Parathyroid adenoma (tissue), 2 donors: ENCODE measurements at regions not wholly inside any gene's neighbourhood (a gene's known extent, or its start where the extent isn't known, plus 50 kb on each side); places are given as distances from the start of the nearest gene placed in this dataset.

ENCODE experiments used
- H2AFZ ChIP-seq: fragments of 300-600 bp; sonication (generic); one replicate; pipeline ENCODE4 v1.7.0; 2017; ENCODE audit warnings: antibody characterized with exemption, mild to moderate bottlenecking
- H3K27ac ChIP-seq: fragments of 300-600 bp; sonication (generic); one replicate; pipeline ENCODE4 v1.7.0; 2017
- H3K27me3 ChIP-seq: fragments of 300-600 bp; sonication (generic); one replicate; pipeline ENCODE4 v1.7.0; 2017; ENCODE audit warnings: low read length; ENCODE audit not compliant: control insufficient read depth, insufficient read depth
- H3K36me3 ChIP-seq: fragments of 300-600 bp; sonication (generic); one replicate; pipeline ENCODE4 v1.7.0; 2017; ENCODE audit warnings: low read length; ENCODE audit not compliant: control insufficient read depth, insufficient read depth
- H3K4me1 ChIP-seq: fragments of 300-600 bp; sonication (generic); one replicate; pipeline ENCODE4 v1.7.0; 2017; ENCODE audit warnings: control low read depth
- H3K4me2 ChIP-seq: fragments of 300-600 bp; sonication (generic); one replicate; pipeline ENCODE4 v1.7.0; 2017; ENCODE audit warnings: low read length
- H3K4me3 ChIP-seq: fragments of 300-600 bp; sonication (generic); one replicate; pipeline ENCODE4 v1.7.0; 2017; ENCODE audit warnings: low read depth, low read length
- H3K79me2 ChIP-seq: fragments of 300-600 bp; sonication (generic); one replicate; pipeline ENCODE4 v1.7.0; 2017; ENCODE audit warnings: control low read depth
- H3K9ac ChIP-seq: fragments of 300-600 bp; sonication (generic); one replicate; pipeline ENCODE4 v1.7.0; 2017; ENCODE audit warnings: mild to moderate bottlenecking
- H3K9me3 ChIP-seq: fragments of 300-600 bp; sonication (generic); one replicate; pipeline ENCODE4 v1.7.0; 2017; ENCODE audit warnings: low read length; ENCODE audit not compliant: control insufficient read depth
- CTCF ChIP-seq: fragments of 300-600 bp; sonication (generic); IDR thresholded peaks from one replicate; pipeline ENCODE4 v1.7.0; 2017; ENCODE audit warnings: antibody characterized with exemption, mild to moderate bottlenecking
- donor health status: primary hyperparathyroidism.

- Histone ChIP-seq H2AFZ (no peak overlapping the region), H3K27ac (no peak overlapping the region), H3K4me1 (no peaks in the 10 kb centered on the region), H3K9ac (no peak overlapping the region), H3K79me2 (no peaks in the 10 kb centered on the region), H3K9me3 (no peaks in the 10 kb centered on the region), H3K4me2 (no peak overlapping the region), H3K4me3 (no peak overlapping the region), H3K36me3 (no peaks in the 10 kb centered on the region), H3K27me3 (no peaks in the 10 kb centered on the region)
- TF ChIP-seq CTCF, result no peak
Measured at GRCh38 chr1:189351960-189352359, 1125.7 kb downstream of the BRINP3 start.

GRCh38 chr1:189356206-189356605 is 1121.5 kb downstream of the BRINP3 start:
- H3K4me1 ChIP-seq, result no peaks in the 10 kb centered on the region
- TF ChIP-seq CTCF, result no peak
- H2AFZ ChIP-seq, result no peak overlapping the region
- H3K4me2 ChIP-seq, result no peak overlapping the region
- H3K9ac ChIP-seq, result no peak overlapping the region
- H3K9me3 ChIP-seq, result no peaks in the 10 kb centered on the region
- no peak overlapping the region for H3K4me3 ChIP-seq
- H3K36me3 ChIP-seq, result no peaks in the 10 kb centered on the region
- H3K27ac ChIP-seq, result no peak overlapping the region
- H3K27me3 ChIP-seq, result no peaks in the 10 kb centered on the region
- H3K79me2 ChIP-seq, result no peaks in the 10 kb centered on the region

GRCh38 chr1:189357317-189357716 is 1120.3 kb downstream of the BRINP3 start:
- no peaks in the 10 kb centered on the region for H3K4me1 ChIP-seq
- no peak overlapping the region for H3K4me2 ChIP-seq
- H3K4me3 ChIP-seq, result no peak overlapping the region
- no peaks in the 10 kb centered on the region for H3K79me2 ChIP-seq
- no peaks in the 10 kb centered on the region for H3K36me3 ChIP-seq
- no peaks in the 10 kb centered on the region for H3K9me3 ChIP-seq
- no peak overlapping the region for H2AFZ ChIP-seq
- no peak overlapping the region for H3K27ac ChIP-seq
- H3K27me3 ChIP-seq, result no peaks in the 10 kb centered on the region
- H3K9ac ChIP-seq, result no peak overlapping the region
- no peak for TF ChIP-seq CTCF

- H3K9ac ChIP-seq, result no peak overlapping the region
- no peak overlapping the region for H3K4me2 ChIP-seq
- no peak for TF ChIP-seq CTCF
Measured at GRCh38 chr1:189369612-189370011, 1108.1 kb downstream of the BRINP3 start.

DNA sequence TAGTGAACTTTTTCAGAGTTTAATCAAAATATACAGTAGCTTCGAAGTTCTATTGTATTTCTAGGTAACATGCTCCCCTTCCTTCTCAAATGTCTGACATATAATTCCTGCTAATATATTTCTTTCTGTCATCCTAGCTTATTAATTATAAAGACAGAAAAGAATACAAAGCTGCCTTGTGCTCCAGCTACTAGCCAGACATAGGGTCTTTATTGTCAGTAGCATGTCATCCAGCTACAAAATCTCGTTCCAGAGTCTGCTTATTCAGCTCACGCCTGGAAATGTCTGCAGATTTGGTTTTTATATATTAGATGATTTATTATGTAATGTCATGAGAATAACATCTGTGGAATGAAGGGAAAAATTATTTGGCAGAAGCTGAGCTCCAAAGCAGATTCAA is 1102.8 kb downstream of the BRINP3 start:
- Histone ChIP-seq H3K36me3 (no peaks in the 10 kb centered on the region), H2AFZ (no peak overlapping the region), H3K4me1 (no peaks in the 10 kb centered on the region), H3K4me3 (no peak overlapping the region), H3K4me2 (no peak overlapping the region), H3K9ac (no peak overlapping the region), H3K27me3 (no peaks in the 10 kb centered on the region), H3K27ac (no peak overlapping the region), H3K9me3 (no peaks in the 10 kb centered on the region), H3K79me2 (no peaks in the 10 kb centered on the region)
- no peak for TF ChIP-seq CTCF

More at GRCh38 chr1:189369612-189370011, 1108.1 kb downstream of the BRINP3 start:
- H3K4me1 ChIP-seq, result no peaks in the 10 kb centered on the region
- H3K9me3 ChIP-seq, result no peaks in the 10 kb centered on the region
- H3K79me2 ChIP-seq, result no peaks in the 10 kb centered on the region
- no peak overlapping the region for H2AFZ ChIP-seq
- no peak overlapping the region for H3K27ac ChIP-seq
- H3K4me3 ChIP-seq, result no peak overlapping the region
- H3K27me3 ChIP-seq, result no peaks in the 10 kb centered on the region
- H3K36me3 ChIP-seq, result no peaks in the 10 kb centered on the region
